Esophagus muscularis mucosa (tissue), 4 donors: ENCODE measurements at regions not wholly inside any gene's neighbourhood (a gene's known extent, or its start where the extent isn't known, plus 50 kb on each side); places are given as distances from the start of the nearest gene placed in this dataset.

ENCODE experiments used
- DNase-seq: peaks from one replicate; pipeline ENCODE4 v3.0.0-alpha.2; 2017; ENCODE audit errors: extremely low spot score
- H3K27ac ChIP-seq, 4 donors: fragments of 200-600 bp; sonication (generic); replicated peaks in 1 of 4; 1 replicate in 3 of 4; 2 replicates in 1 of 4; pipeline ENCODE4 v1.5.1; 2016 to 2019; ENCODE audit warnings: mild to moderate bottlenecking in 1 of 4
- H3K27me3 ChIP-seq, 4 donors: fragments of 200-600 bp; sonication (generic); one replicate each; pipeline versions ENCODE4 v1.5.1 to v1.6.0; 2016 to 2019
- H3K36me3 ChIP-seq, 4 donors: fragments of 200-600 bp; sonication (generic); one replicate each; pipeline ENCODE4 v1.5.1; 2016 to 2019
- H3K4me1 ChIP-seq, 4 donors: fragments of 200-600 bp; sonication (generic); one replicate each; pipeline ENCODE4 v1.5.1; 2016 to 2019
- H3K4me3 ChIP-seq, 4 donors: fragments of 200-600 bp; sonication (generic); 1 replicate in 2 of 4; 2 replicates in 2 of 4; pipeline ENCODE4 v1.5.1; 2016 to 2019; ENCODE audit warnings: mild to moderate bottlenecking in 4 of 4, moderate library complexity in 1 of 4
- H3K9me3 ChIP-seq, 4 donors: fragments of 200-600 bp; sonication (generic); 1 replicate in 3 of 4; 2 replicates in 1 of 4; pipeline ENCODE4 v1.5.1; 2016 to 2019
- CTCF ChIP-seq, 3 experiments: fragments of 200-600 bp in 2 of 3; fragments of 450-650 bp in 1 of 3; sonication (generic) in 2 of 3; IDR thresholded peaks; one replicate each; pipeline ENCODE4 v1.5.1; 2017 to 2019; ENCODE audit warnings: antibody characterized with exemption in 3 of 3, mild to moderate bottlenecking in 2 of 3, moderate library complexity in 1 of 3
- EP300 ChIP-seq: sonication (generic); formaldehyde crosslinking; IDR thresholded peaks from one replicate; pipeline ENCODE4 v1.6.1; 2017; ENCODE audit warnings: antibody characterized with exemption
- POLR2A ChIP-seq: fragments of 450-650 bp; IDR thresholded peaks from one replicate; pipeline ENCODE4 v1.6.1; 2017; ENCODE audit warnings: antibody characterized with exemption, moderate library complexity, mild to moderate bottlenecking, low read depth
- POLR2AphosphoS5 ChIP-seq, 2 donors: sonication (generic); formaldehyde crosslinking; IDR thresholded peaks; one replicate each; pipeline ENCODE4 v1.6.1; 2017; ENCODE audit warnings: antibody characterized with exemption in 2 of 2
- WGBS: methylation state at CpG from one replicate; pipeline ENCODE4 v1.1.5; 2018; 5-methylcytosine and 5-hydroxymethylcytosine counted together
- intact Hi-C: fragments of 100-400 bp; cut with DNase I; formaldehyde crosslinking; loops from one replicate; pipeline ENCODE4 v1.15.1; 2023

GRCh38 chr10:78433766-78434535 is 400.3 kb downstream of the RPS24 start:
- intact Hi-C loops: no loop called here
- TF ChIP-seq CTCF (IDR thresholded peaks at IDR 0.05): no peak
- no peak for TF ChIP-seq POLR2AphosphoS5 (IDR thresholded peaks at IDR 0.05)
- TF ChIP-seq EP300: no peak
- TF ChIP-seq POLR2A: no peak
- DNase-seq: no peak
- H3K36me3 ChIP-seq: no peaks in the 10 kb centered on the region
- WGBS: 79% methylated on average over 10 of the region's 11 CpGs
- H3K4me3 ChIP-seq: no peak overlapping the region
- H3K9me3 ChIP-seq: no peaks in the 10 kb centered on the region
- peaks cover 28 to 73% (median 68%) of the 10 kb centered on the region in 4 donors for H3K4me1 ChIP-seq
- H3K27me3 ChIP-seq: no peaks in the 10 kb centered on the region
- peak overlapping the region in 3 of 4 donors; percentile 14 to 60 (median 50) for H3K27ac ChIP-seq

- H3K4me3 ChIP-seq: no peak overlapping the region
- intact Hi-C loops: no loop called here
- no peak for TF ChIP-seq EP300
- TF ChIP-seq POLR2A: no peak
- no peak for TF ChIP-seq POLR2AphosphoS5 (IDR thresholded peaks at IDR 0.05)
- TF ChIP-seq CTCF (IDR thresholded peaks at IDR 0.05): no peak
- no peaks in the 10 kb centered on the region for H3K9me3 ChIP-seq
- no peak overlapping the region for H3K27ac ChIP-seq
- no peaks in the 10 kb centered on the region for H3K27me3 ChIP-seq
- no peaks in the 10 kb centered on the region for H3K36me3 ChIP-seq
- 100% methylated on average over 2 of the region's 8 CpGs for WGBS
- peaks cover 28 to 79% (median 75%) of the 10 kb centered on the region in 4 donors for H3K4me1 ChIP-seq
- no peak for DNase-seq
These were observed 401.2 kb downstream of the RPS24 start for GRCh38 chr10:78434886-78435285.

GRCh38 chr10:78435484-78436221 is 402.0 kb downstream of the RPS24 start:
- 77% methylated on average over 10 of the region's 10 CpGs for WGBS
- no peak for DNase-seq
- Histone ChIP-seq H3K27ac (no peak overlapping the region), H3K9me3 (no peaks in the 10 kb centered on the region), H3K36me3 (no peaks in the 10 kb centered on the region), H3K4me3 (no peak overlapping the region), H3K4me1 (peaks cover 28 to 79% (median 75%) of the 10 kb centered on the region in 4 donors), H3K27me3 (no peaks in the 10 kb centered on the region)
- intact Hi-C loops: no loop called here
- no peak for TF ChIP-seq CTCF (IDR thresholded peaks at IDR 0.05)
- TF ChIP-seq EP300: no peak
- TF ChIP-seq POLR2A: no peak
- no peak for TF ChIP-seq POLR2AphosphoS5 (IDR thresholded peaks at IDR 0.05)

GRCh38 chr10:78436222-78436573 is 402.5 kb downstream of the RPS24 start:
- no peaks in the 10 kb centered on the region for H3K27me3 ChIP-seq
- H3K4me3 ChIP-seq: no peak overlapping the region
- H3K27ac ChIP-seq: peak overlapping the region in 1 of 4 donors; percentile 41
- DNase-seq: no peak
- TF ChIP-seq POLR2A: no peak
- TF ChIP-seq CTCF (IDR thresholded peaks at IDR 0.05): no peak
- intact Hi-C loops: no loop called here
- no peaks in the 10 kb centered on the region for H3K36me3 ChIP-seq
- H3K9me3 ChIP-seq: no peaks in the 10 kb centered on the region
- WGBS: 81% methylated on average over 3 of the region's 6 CpGs
- H3K4me1 ChIP-seq: peaks cover 28 to 76% (median 73%) of the 10 kb centered on the region in 4 donors
